ENCODE measurements at regions not wholly inside any gene's neighbourhood (a gene's known extent, or its start where the extent isn't known, plus 50 kb on each side); places are given as distances from the start of the nearest gene placed in this dataset.
A peak's percentile ranks its signal among the peaks of the same experiment; 100 is the strongest.

GRCh38 chr2:71919708-71920107, 228.0 kb downstream of the CYP26B1 start:
- no peak for DNase-seq

- no peak for DNase-seq
Measured at GRCh38 chr2:71910277-71910676, 237.4 kb downstream of the CYP26B1 start.

- no peak for DNase-seq
Measured at GRCh38 chr2:71908798-71909197, 238.9 kb downstream of the CYP26B1 start.

- no peak for DNase-seq
Measured at GRCh38 chr2:71907503-71907902, 240.2 kb downstream of the CYP26B1 start.

DNA sequence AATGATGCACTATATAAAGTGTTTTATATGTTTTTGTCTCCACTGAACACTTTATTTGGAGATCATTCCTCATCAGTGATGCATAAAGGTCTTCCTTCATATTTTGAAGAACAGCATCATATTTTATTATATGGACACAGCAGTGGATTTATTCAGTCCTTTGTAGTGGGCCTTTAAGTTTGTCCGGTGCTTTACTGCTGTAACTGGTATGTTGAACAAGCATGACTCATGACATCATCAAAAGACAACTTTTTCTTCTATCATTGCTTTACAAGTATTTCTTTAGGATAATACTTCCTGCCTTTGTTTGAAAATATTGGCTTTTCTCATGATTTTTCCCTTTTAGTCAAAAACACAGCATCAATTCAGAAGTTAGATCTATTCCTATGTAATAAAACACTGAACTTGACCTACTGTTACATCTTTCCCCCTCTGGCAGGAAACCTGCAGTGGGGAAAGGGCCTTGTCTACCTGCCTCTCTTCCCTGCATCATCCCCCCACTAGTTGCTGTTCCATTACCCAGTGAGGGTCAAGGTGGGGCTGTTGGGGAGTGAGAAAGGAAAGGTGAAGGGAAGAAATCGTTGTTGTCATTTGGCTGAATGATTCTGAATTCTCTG, 241.2 kb downstream of the CYP26B1 start:
- no peak for DNase-seq

DNA sequence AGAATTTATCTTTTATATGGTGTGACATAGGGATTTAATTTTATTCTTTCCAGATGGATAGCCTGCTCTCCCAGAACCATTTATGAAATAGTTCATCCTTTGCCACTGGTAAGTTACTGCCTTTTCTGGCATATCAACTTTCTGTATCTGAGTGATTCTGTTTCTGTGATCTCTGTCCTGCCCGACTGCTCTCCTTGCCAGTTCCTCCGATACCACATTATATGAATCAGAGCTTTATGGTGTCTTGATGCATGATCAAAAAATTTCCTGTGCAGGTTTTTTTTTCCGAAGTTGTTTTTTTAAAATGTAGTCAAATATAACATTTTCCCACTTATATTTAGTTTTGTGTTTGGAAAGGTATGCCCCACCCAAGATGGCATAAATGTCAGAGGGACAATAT, 242.5 kb downstream of the CYP26B1 start:
- DNase-seq, result no peak

- no peak for DNase-seq
Measured at GRCh38 chr2:71903841-71904240, 243.8 kb downstream of the CYP26B1 start.

DNA sequence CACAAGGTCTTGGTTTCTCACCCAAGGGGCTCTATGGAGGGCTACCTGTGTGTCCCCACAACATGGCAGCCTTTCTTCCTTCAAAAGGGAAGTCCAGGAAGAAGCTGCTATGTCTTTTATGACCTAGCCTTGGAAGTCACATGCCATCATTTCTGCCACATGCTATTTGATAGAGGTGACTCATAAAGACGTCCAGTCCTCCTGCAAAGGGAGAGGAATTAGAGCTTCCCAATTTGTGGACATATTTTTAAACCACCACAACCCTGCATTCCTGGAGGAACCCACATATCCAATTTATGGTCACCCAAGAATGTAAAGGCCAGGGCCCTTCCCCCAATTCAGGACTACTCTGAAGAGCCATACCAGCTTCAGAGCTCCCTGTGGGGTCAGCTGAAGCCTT, 246.2 kb downstream of the CYP26B1 start:
- no peak for DNase-seq

DNA sequence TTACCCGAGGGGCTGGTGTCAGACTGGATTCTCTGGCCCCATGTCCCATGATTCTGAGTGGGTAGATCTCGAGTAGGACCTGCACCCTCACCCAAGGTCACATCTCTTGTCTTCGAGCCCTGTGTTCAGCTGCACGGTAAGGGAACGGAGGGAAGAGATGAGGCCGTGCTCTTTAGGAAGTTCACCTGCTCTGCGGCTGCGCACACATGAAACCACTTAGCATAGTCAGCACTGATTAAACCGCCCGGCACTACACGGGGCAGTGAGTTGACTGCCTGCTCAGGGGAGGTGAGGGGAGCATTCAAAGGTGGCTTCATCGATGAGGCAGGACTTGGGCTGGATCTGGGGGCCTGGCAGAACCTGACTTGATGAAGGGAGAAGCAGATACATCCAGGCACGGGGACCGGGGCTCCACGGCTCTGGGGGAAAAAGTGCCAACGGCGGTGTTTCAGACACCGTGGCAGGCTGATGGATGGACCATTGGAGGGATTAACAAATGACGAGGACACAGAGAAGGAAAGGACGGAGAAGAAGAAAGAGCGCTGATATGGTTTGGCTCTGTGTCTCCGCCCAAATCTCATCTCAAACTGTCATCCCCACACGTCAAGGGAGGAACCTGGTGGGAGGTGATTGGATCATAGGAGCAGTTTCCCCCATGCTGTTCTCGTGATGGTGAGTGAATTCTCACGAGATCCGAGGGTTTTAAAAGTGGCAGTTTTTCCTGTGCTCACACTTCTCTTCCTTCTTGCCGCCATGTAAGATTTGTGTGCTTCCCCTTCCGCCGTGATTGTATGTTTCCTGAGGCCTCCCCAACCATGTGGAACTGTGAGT, 248.6 kb downstream of the CYP26B1 start:
- DNase-seq, result no peak

- DNase-seq, result no peak
Measured at GRCh38 chr2:71898375-71898774, 249.3 kb downstream of the CYP26B1 start.

- DNase-seq, result no peak
Measured at GRCh38 chr2:71897836-71898235, 249.8 kb downstream of the CYP26B1 start.

DNA sequence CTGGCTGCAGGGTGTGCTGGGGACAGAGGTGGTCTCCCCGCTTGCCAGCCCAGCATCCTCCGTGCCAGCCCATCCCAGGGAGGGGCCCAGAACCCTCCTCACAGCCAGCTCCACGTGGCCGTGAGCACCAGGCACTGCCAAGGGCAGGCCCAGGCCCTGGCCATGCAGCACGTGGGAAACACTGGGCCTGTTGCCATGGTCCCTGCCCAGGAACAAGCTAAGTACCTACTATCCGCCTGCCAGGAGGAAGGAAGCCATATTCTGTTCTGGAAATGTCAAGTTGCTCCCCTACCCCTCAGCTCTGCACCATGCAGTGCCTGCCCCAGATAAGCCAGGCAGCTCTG, 250.6 kb downstream of the CYP26B1 start:
- DNase-seq, result peak; percentile 25

GRCh38 chr2:71896385-71897136, 251.1 kb downstream of the CYP26B1 start:
- no peak for DNase-seq

- DNase-seq, result no peak
Measured at GRCh38 chr2:71895320-71896161, 252.1 kb downstream of the CYP26B1 start.

GRCh38 chr2:71894261-71894660, 253.4 kb downstream of the CYP26B1 start:
- DNase-seq, result no peak

- DNase-seq, result no peak
Measured at GRCh38 chr2:71893646-71894045, 254.0 kb downstream of the CYP26B1 start.

DNA sequence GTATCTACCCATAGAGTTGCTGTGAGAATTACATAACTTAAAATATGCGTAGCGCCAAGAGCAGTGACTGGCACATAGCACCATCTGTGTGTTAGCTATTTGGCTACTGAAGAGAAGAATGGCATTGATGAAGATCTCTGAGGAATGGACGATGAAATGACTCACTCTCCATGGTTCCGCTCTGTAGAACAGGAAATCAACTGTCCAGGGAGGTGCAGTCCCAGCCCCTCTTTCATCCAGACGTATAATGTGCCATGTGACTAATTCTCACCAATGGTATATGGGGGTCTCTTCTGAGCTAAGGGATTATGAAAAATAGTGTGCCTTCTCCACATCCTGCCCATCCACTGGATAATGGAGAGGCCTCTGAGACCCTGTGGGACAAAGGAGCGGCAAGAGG, 254.8 kb downstream of the CYP26B1 start:
- no peak for DNase-seq

DNA sequence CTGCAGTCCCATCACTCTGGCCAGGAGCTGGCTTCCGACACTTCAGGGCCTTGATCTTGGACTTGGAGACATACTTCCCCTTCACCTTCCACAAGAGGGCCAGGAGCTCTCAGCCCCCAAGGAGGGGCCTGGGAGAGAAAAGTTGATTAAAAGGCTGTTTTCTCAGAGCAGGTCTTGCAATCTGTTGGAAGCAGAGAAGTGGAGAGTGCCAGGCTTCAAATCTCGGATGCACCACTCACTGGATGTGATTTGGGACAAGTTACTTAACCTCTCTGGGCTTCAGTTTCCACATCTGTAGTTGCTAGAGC, 255.3 kb downstream of the CYP26B1 start:
- no peak for DNase-seq

DNA sequence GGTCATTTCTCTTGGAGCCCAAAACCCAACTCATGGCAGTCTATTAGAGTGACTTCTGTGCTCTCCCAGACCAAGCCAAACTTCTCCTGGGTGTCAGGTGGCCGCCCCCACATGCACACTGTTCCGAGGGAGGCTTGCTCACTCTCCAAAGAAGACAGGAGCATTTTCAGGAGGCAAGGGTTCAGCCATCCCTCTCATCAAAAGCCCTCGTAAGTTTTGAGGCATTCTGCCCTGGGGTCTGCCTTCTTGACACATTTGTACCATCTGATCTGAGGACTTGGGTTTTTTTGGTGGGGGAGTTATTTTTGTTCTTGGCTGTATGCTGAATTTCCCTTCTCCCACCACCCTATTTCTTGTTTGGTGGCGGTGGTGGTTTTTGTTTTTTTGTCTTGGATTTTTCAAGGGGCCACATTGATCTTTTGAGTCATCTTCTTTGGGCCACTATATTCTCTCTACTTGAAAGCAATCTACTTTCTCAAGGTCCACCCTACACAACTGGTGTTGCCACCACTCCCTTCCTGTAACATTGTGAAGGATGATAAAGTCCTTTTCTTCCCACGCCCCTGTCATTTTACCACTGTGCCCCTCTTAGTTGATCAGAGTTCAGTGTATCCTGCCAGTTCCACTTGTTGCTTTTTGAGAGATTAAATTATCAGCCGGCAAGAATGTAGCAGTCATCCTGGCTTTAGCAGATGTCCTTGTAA, 255.8 kb downstream of the CYP26B1 start:
- DNase-seq, result peak; percentile 79

DNA sequence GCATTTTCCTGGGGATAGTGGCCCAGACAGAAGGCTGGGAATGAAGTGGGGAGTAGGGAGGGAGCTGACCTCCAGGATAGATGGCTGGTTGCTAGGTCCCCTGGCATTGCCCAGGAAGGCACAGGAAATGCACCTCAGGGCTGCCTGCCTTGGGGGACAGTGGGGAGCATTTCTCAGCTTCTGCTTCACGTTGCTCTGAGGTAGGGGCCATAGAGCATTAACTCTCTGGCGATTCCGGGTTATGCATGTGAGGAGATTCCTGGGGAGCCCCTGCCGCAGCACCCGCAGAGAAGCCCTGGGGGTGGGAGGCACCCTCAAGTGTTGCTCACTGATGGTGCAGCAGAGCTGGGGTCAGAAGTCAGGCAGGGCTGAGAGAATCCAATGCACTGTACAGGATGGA, 256.5 kb downstream of the CYP26B1 start:
- DNase-seq, result no peak

DNA sequence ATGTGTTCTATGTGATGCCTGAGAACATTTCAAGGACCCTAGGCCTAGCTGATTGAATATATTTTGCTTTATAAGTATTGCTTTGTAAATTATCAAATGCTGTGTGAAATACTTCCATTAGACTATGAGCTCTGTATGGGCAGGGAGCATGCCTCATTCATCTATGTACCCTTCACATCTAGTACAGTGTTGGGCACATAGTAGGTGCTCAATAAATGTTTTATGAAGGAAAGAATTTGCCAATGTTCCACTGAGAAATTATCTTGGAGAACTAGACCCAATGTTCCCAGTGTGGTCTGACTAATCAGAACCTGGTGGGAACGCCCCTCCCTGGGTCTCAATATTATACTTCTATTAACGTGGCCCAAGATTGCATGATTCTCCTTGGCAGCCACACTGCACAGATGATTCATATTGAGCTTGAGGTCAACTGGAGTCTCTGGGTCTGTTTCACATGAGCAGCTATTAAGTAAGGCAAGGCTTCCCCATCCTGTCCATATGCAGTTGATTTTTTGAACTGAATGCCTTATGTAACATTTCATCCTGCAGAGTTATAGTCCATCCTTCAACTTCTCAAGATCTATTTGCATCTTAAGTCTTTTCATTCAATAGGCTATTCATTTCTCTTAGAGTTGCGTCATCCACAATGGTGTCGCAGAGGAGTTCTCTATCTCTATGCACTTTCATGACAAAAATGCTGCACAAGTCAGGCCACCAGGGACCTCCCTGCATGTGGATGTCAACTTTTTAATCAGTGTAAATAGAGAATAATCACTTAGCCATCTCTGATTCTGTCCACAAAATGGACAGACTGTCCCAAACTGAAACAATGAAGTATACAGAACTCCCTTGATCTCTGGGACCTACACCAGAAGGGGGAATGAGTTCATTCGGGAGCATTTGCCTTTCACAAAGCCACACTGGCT, 257.6 kb downstream of the CYP26B1 start:
- DNase-seq, result no peak
